ENCODE measurements at regions not wholly inside any gene's neighbourhood (a gene's known extent, or its start where the extent isn't known, plus 50 kb on each side); places are given as distances from the start of the nearest gene placed in this dataset.

DNA sequence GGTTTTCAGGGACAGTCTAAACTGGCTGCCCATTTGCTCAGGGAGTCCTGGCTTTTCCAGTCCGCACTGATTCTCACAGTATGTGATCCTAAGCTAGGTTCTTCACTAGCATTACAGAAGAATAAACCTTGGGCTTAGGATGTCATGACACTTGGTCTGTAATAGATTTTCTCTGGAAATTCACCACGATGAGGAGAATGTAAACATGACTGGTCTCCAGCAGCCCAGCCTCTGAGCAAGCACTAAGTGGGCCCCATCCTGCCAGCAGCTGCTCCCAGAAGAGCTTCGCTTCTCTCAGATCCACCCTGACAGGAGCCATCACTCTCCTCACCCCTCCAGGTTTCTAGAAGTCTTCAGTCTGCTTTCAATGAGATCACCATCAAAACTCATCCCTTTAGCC, 103.7 kb upstream of the ZPBP start:
- TF ChIP-seq, protein P1, sequence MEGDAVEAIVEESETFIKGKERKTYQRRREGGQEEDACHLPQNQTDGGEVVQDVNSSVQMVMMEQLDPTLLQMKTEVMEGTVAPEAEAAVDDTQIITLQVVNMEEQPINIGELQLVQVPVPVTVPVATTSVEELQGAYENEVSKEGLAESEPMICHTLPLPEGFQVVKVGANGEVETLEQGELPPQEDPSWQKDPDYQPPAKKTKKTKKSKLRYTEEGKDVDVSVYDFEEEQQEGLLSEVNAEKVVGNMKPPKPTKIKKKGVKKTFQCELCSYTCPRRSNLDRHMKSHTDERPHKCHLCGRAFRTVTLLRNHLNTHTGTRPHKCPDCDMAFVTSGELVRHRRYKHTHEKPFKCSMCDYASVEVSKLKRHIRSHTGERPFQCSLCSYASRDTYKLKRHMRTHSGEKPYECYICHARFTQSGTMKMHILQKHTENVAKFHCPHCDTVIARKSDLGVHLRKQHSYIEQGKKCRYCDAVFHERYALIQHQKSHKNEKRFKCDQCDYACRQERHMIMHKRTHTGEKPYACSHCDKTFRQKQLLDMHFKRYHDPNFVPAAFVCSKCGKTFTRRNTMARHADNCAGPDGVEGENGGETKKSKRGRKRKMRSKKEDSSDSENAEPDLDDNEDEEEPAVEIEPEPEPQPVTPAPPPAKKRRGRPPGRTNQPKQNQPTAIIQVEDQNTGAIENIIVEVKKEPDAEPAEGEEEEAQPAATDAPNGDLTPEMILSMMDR (IDR thresholded peaks at IDR 0.05; ENCODE audit: insufficient read depth, low read depth, low read length) = no peak
- TF ChIP-seq EZH2 (IDR thresholded peaks at IDR 0.05; ENCODE audit: insufficient read depth, low read length) = no peak

All from astrocyte (in vitro differentiated cells and primary cell).